GM13976 (cell line): ENCODE measurements at regions not wholly inside any gene's neighbourhood (a gene's known extent, or its start where the extent isn't known, plus 50 kb on each side); places are given as distances from the start of the nearest gene placed in this dataset.

Source experiments
- DNase-seq: peaks from one replicate; pipeline ENCODE4 v3.0.0; 2012; ENCODE audit warnings: low spot score
- CTCF ChIP-seq: IDR thresholded peaks from 2 replicates; pipeline ENCODE4 v1.5.1; 2012; ENCODE audit warnings: borderline replicate concordance, mild to moderate bottlenecking; ENCODE audit not compliant: insufficient read depth; ENCODE audit errors: extremely low read depth, missing control alignments, control extremely low read depth
- in situ Hi-C: fragments of 300-500 bp; cut with MboI; formaldehyde crosslinking; loops from one replicate; pipeline ENCODE4 v1.12.0; 2022; ENCODE audit warnings: low sequenced_read_pairs, mixed read lengths, inconsistent platforms; ENCODE audit not compliant: unreplicated experiment

DNA sequence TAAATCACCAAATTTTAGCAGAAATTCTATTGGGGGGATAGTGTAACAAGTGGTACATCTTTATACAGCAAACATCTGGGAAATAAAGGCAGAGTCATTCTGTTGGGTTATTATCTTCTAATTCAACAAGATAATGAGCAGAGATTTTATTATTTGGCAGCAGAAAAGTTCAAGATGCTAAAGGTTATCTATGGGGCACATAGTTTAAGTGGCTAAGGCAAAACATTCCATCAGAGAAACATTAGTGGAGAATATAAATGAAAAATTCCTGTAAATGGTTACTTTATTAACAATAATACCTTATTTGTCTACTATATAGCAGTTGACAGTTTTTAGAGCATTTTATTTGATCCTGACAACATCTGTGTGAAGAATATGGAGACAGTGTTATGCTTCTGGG lies 815.7 kb downstream of the NCAM2 start:
- in situ Hi-C loops: no loop called here
- no peak for TF ChIP-seq CTCF
- no peak for DNase-seq

GRCh38 chr21:21816778-21817177 lies 818.6 kb downstream of the NCAM2 start:
- no peak for TF ChIP-seq CTCF
- DNase-seq: no peak
- in situ Hi-C loops: no loop called here

GRCh38 chr21:21818898-21819297 lies 820.7 kb downstream of the NCAM2 start:
- TF ChIP-seq CTCF: no peak
- no peak for DNase-seq
- in situ Hi-C loops: no loop called here

- no peak for TF ChIP-seq CTCF
- in situ Hi-C loops: no loop called here
- DNase-seq: no peak
Measured at GRCh38 chr21:21828130-21828529, 829.9 kb downstream of the NCAM2 start.

GRCh38 chr21:21831036-21831435 lies 832.8 kb downstream of the NCAM2 start:
- no peak for TF ChIP-seq CTCF
- in situ Hi-C loops: no loop called here
- DNase-seq: no peak

- in situ Hi-C loops: no loop called here
- TF ChIP-seq CTCF: no peak
- DNase-seq: no peak
Measured at GRCh38 chr21:21845901-21846300, 847.7 kb downstream of the NCAM2 start.

DNA sequence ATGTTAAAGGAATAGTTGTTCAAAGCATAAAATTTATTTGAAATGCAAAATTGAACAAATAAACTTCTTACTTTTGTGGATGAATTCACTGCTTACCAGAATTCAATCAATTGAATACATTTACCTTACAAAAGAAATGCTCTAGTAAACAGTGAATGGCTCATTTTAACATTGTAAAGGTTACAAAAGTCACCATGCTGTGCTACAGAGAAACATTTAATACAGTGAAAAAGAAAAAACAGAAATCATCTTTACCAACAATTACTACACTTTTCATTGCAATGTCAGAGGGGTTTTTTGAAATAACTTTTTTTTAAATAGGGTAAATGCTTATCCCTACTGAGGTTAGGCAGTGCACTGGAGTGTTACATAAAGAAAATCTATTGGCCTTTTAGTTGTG lies 853.0 kb downstream of the NCAM2 start:
- TF ChIP-seq CTCF: no peak
- in situ Hi-C loops: no loop called here
- no peak for DNase-seq
